Activated CD8-positive, alpha-beta memory T cell treated with anti-CD3 and anti-CD28 coated beads, Interleukin-2, amount 50 U/mL, for 48 hours (primary cell): ENCODE measurements at regions not wholly inside any gene's neighbourhood (a gene's known extent, or its start where the extent isn't known, plus 50 kb on each side); places are given as distances from the start of the nearest gene placed in this dataset.
"Not testable (repeated sequence)": the region's sequence is repeated elsewhere in the genome, so short reads cannot be mapped to it uniquely, and the experiment has no call there.

Experiments used
- DNase-seq: peaks from one replicate; pipeline ENCODE4 v3.0.0-alpha.2; 2020

GRCh38 chr3:153385343-153385742 is 223.3 kb downstream of the RAP2B start:
- DNase-seq: no peak

- no peak for DNase-seq
Measured at GRCh38 chr3:153392363-153392762, 230.3 kb downstream of the RAP2B start.

GRCh38 chr3:153394017-153394416 is 232.0 kb downstream of the RAP2B start:
- no peak for DNase-seq

- DNase-seq: no peak
Measured at GRCh38 chr3:153396581-153396980, 234.6 kb downstream of the RAP2B start.

GRCh38 chr3:153397794-153398193 is 235.8 kb downstream of the RAP2B start:
- DNase-seq: no peak

- no peak for DNase-seq
Measured at GRCh38 chr3:153399636-153400035, 237.6 kb downstream of the RAP2B start.

GRCh38 chr3:153400641-153401040 is 238.6 kb downstream of the RAP2B start:
- DNase-seq: no peak

GRCh38 chr3:153404157-153404556 is 242.1 kb downstream of the RAP2B start:
- DNase-seq: no peak

GRCh38 chr3:153405320-153405719 is 243.3 kb downstream of the RAP2B start:
- DNase-seq: not testable (repeated sequence)

- DNase-seq: no peak
Measured at GRCh38 chr3:153410517-153410916, 248.5 kb downstream of the RAP2B start.

- no peak for DNase-seq
Measured at GRCh38 chr3:153414982-153415381, 253.0 kb downstream of the RAP2B start.

- DNase-seq: no peak
Measured at GRCh38 chr3:153422314-153422713, 260.3 kb downstream of the RAP2B start.

- DNase-seq: not testable (repeated sequence)
Measured at GRCh38 chr3:153423820-153424219, 261.8 kb downstream of the RAP2B start.

- no peak for DNase-seq
Measured at GRCh38 chr3:153426344-153426743, 264.3 kb downstream of the RAP2B start.

- no peak for DNase-seq
Measured at GRCh38 chr3:153426803-153427202, 264.8 kb downstream of the RAP2B start.

GRCh38 chr3:153429821-153430220 is 267.8 kb downstream of the RAP2B start:
- no peak for DNase-seq

GRCh38 chr3:153431076-153431475 is 269.1 kb downstream of the RAP2B start:
- no peak for DNase-seq

GRCh38 chr3:153437666-153438065 is 275.6 kb downstream of the RAP2B start:
- no peak for DNase-seq

- DNase-seq: no peak
Measured at GRCh38 chr3:153438271-153438670, 276.2 kb downstream of the RAP2B start.

GRCh38 chr3:153439780-153440179 is 277.8 kb downstream of the RAP2B start:
- no peak for DNase-seq

- DNase-seq: no peak
Measured at GRCh38 chr3:153440311-153440710, 278.3 kb downstream of the RAP2B start.

GRCh38 chr3:153442386-153442785 is 280.4 kb downstream of the RAP2B start:
- DNase-seq: no peak

- DNase-seq: no peak
Measured at GRCh38 chr3:153442799-153443487, 280.9 kb downstream of the RAP2B start.

- DNase-seq: no peak
Measured at GRCh38 chr3:153443961-153444360, 281.9 kb downstream of the RAP2B start.

- no peak for DNase-seq
Measured at GRCh38 chr3:153445817-153446216, 283.8 kb downstream of the RAP2B start.
